Testis (tissue), 2 donors: ENCODE measurements at regions not wholly inside any gene's neighbourhood (a gene's known extent, or its start where the extent isn't known, plus 50 kb on each side); places are given as distances from the start of the nearest gene placed in this dataset.

Experiments
- CTCF ChIP-seq, 3 experiments: fragments of 450-650 bp in 2 of 3; fragments of 200-600 bp in 1 of 3; sonication (generic) in 1 of 3; IDR thresholded peaks; one replicate each; pipeline ENCODE4 v1.5.1; 2016 to 2019; ENCODE audit warnings: antibody characterized with exemption in 3 of 3, mild to moderate bottlenecking in 2 of 3, moderate library complexity in 1 of 3
- POLR2A ChIP-seq: fragments of 450-650 bp; IDR thresholded peaks from one replicate; pipeline ENCODE4 v1.6.1; 2017; ENCODE audit warnings: antibody characterized with exemption, mild to moderate bottlenecking, moderate library complexity

DNA sequence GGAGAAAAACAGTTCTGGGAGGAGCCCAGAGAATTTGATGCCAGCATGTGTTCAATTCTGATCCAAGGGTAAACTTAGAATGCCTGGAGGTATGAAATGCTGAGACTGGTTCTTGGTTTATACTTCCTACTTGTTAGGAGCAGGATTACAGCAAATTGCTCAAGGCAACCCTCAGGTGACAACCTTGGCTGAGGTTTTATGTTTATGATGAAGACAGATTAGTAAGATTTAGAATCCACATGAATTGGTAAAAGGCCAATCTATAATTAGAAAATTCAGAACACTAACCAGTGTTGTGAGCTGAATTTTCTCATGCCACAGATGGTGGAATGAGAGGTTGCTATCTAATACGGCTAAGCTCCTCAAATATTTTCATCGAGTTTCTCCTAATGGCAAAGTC is 235.3 kb upstream of the NRIP1 start:
- no peak for TF ChIP-seq CTCF (IDR thresholded peaks at IDR 0.05)
- no peak for TF ChIP-seq POLR2A
